ENCODE measurements at regions not wholly inside any gene's neighbourhood (a gene's known extent, or its start where the extent isn't known, plus 50 kb on each side); places are given as distances from the start of the nearest gene placed in this dataset.

DNA sequence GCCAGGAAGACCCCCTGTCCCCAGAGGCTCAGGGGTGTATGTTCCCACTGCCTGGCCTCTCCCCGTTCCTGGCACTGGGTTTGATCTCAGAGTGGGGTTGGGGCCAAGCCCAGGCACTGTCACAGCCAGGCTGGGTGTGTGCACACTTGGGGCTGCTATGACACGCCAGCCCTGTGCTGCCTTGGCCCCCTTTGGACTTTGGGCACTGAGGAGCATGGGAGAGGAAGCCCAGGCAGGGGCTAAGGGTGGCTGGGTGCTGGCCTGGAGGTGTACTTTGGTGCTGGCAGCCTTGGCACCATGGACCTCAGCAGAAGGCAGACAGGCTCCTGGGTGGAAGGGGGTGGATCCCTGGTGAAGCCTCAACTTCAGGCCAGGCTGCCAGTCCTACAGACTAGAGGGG lies 223.6 kb upstream of the ISL1 start:
- TF ChIP-seq YY1 (IDR thresholded peaks at IDR 0.05; ENCODE audit: low read depth, low read length), result no peak
- TF ChIP-seq, protein P1, sequence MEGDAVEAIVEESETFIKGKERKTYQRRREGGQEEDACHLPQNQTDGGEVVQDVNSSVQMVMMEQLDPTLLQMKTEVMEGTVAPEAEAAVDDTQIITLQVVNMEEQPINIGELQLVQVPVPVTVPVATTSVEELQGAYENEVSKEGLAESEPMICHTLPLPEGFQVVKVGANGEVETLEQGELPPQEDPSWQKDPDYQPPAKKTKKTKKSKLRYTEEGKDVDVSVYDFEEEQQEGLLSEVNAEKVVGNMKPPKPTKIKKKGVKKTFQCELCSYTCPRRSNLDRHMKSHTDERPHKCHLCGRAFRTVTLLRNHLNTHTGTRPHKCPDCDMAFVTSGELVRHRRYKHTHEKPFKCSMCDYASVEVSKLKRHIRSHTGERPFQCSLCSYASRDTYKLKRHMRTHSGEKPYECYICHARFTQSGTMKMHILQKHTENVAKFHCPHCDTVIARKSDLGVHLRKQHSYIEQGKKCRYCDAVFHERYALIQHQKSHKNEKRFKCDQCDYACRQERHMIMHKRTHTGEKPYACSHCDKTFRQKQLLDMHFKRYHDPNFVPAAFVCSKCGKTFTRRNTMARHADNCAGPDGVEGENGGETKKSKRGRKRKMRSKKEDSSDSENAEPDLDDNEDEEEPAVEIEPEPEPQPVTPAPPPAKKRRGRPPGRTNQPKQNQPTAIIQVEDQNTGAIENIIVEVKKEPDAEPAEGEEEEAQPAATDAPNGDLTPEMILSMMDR (IDR thresholded peaks at IDR 0.05; ENCODE audit: control extremely low read depth in 1 of 3, insufficient read depth in 1 of 3, low read depth in 1 of 3, low read length in 3 of 3), result no peak
- no peak for TF ChIP-seq SIN3A (conservative IDR thresholded peaks at IDR 0.05 in 1 of 2, IDR thresholded peaks at IDR 0.05 in 1 of 2; ENCODE audit: low read depth in 1 of 2, low read length in 2 of 2)
- TF ChIP-seq POLR2A (IDR thresholded peaks at IDR 0.05; ENCODE audit: control extremely low read depth in 1 of 2, low read depth in 2 of 2, low read length in 2 of 2), result no peak
- TF ChIP-seq CBX5 (IDR thresholded peaks at IDR 0.05; ENCODE audit: low read depth, low read length), result no peak
- TF ChIP-seq, protein P2, sequence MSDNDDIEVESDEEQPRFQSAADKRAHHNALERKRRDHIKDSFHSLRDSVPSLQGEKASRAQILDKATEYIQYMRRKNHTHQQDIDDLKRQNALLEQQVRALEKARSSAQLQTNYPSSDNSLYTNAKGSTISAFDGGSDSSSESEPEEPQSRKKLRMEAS (IDR thresholded peaks at IDR 0.05), result no peak
- TF ChIP-seq FOSL1 (IDR thresholded peaks at IDR 0.05; ENCODE audit: insufficient read depth, low read depth, low read length), result no peak
- no peak for TF ChIP-seq SP2 (IDR thresholded peaks at IDR 0.05; ENCODE audit: low read length)

Measured in H1 (cell line).